BE2C (cell line): ENCODE measurements at regions not wholly inside any gene's neighbourhood (a gene's known extent, or its start where the extent isn't known, plus 50 kb on each side); places are given as distances from the start of the nearest gene placed in this dataset.

ENCODE experiments used
- DNase-seq: peaks from one replicate; pipeline ENCODE4 v3.0.0-alpha.2; 2020
- H3K27me3 ChIP-seq: fragments of 250-450 bp; sonication (Bioruptor Pico); 2 replicates; pipeline ENCODE4 v1.5.1; 2020; ENCODE audit warnings: mild to moderate bottlenecking
- H3K36me3 ChIP-seq: fragments of 250-450 bp; sonication (Bioruptor Pico); 2 replicates; pipeline ENCODE4 v1.5.1; 2020; ENCODE audit warnings: mild to moderate bottlenecking
- H3K4me1 ChIP-seq: fragments of 250-450 bp; sonication (Bioruptor Pico); 2 replicates; pipeline ENCODE4 v1.5.1; 2020
- H3K4me3 ChIP-seq: 2 replicates; pipeline ENCODE4 v1.5.1; 2011; ENCODE audit warnings: low read depth, low read length
- H3K9me3 ChIP-seq: fragments of 250-450 bp; sonication (Bioruptor Pico); 2 replicates; pipeline ENCODE4 v1.5.1; 2020
- CTCF ChIP-seq: IDR thresholded peaks from 2 replicates; pipeline ENCODE4 v1.5.1; 2012; ENCODE audit warnings: mild to moderate bottlenecking, low read depth, low read length

- H3K27me3 ChIP-seq, result peaks cover 2% of the 10 kb centered on the region; the same call in 1 of the 2 replicates
- no peaks in the 10 kb centered on the region for H3K4me1 ChIP-seq
- H3K36me3 ChIP-seq, result no peaks in the 10 kb centered on the region
- TF ChIP-seq CTCF, result no peak
- no peak overlapping the region for H3K4me3 ChIP-seq
- H3K9me3 ChIP-seq, result no peaks in the 10 kb centered on the region
- DNase-seq, result no peak
Observed at GRCh38 chr6:20317430-20317829, 84.2 kb upstream of the E2F3 start.

- TF ChIP-seq CTCF, result no peak
- no peaks in the 10 kb centered on the region for H3K36me3 ChIP-seq
- H3K4me1 ChIP-seq, result no peaks in the 10 kb centered on the region
- H3K4me3 ChIP-seq, result no peak overlapping the region
- H3K27me3 ChIP-seq, result peaks cover 2% of the 10 kb centered on the region; the same call in 1 of the 2 replicates
- no peaks in the 10 kb centered on the region for H3K9me3 ChIP-seq
- DNase-seq, result no peak
Observed at GRCh38 chr6:20318851-20319387, 82.8 kb upstream of the E2F3 start.

- TF ChIP-seq CTCF, result no peak
- Histone ChIP-seq H3K4me3 (no peak overlapping the region), H3K9me3 (no peaks in the 10 kb centered on the region), H3K36me3 (no peaks in the 10 kb centered on the region), H3K27me3 (no peaks in the 10 kb centered on the region; the same call in 1 of the 2 replicates), H3K4me1 (no peaks in the 10 kb centered on the region)
- no peak for DNase-seq
Observed at GRCh38 chr6:20319520-20320357, 81.9 kb upstream of the E2F3 start.

GRCh38 chr6:20325641-20326421, 75.8 kb upstream of the E2F3 start:
- TF ChIP-seq CTCF, result no peak
- Histone ChIP-seq H3K9me3 (no peaks in the 10 kb centered on the region), H3K27me3 (peaks cover 14% of the 10 kb centered on the region), H3K4me3 (no peak overlapping the region), H3K36me3 (no peaks in the 10 kb centered on the region), H3K4me1 (no peaks in the 10 kb centered on the region)
- DNase-seq, result no peak

- no peak for TF ChIP-seq CTCF
- no peak overlapping the region for H3K4me3 ChIP-seq
- peaks cover 14% of the 10 kb centered on the region for H3K27me3 ChIP-seq
- H3K36me3 ChIP-seq, result no peaks in the 10 kb centered on the region
- H3K4me1 ChIP-seq, result no peaks in the 10 kb centered on the region
- DNase-seq, result no peak
- no peaks in the 10 kb centered on the region for H3K9me3 ChIP-seq
Observed at GRCh38 chr6:20326422-20326728, 75.3 kb upstream of the E2F3 start.

- Histone ChIP-seq H3K4me1 (no peaks in the 10 kb centered on the region), H3K27me3 (peaks cover 14% of the 10 kb centered on the region), H3K9me3 (no peaks in the 10 kb centered on the region), H3K36me3 (no peaks in the 10 kb centered on the region), H3K4me3 (no peak overlapping the region)
- DNase-seq, result no peak
- no peak for TF ChIP-seq CTCF
Observed at GRCh38 chr6:20327141-20327540, 74.5 kb upstream of the E2F3 start.
